Thymus (tissue), 11 donors: ENCODE measurements at regions not wholly inside any gene's neighbourhood (a gene's known extent, or its start where the extent isn't known, plus 50 kb on each side); places are given as distances from the start of the nearest gene placed in this dataset.

Source experiments
- DNase-seq, 9 donors: peaks; one replicate each; pipeline ENCODE4 v3.0.0-alpha.2; 2013; ENCODE audit warnings: low spot score in 9 of 9, low read depth in 6 of 9, missing footprints in 1 of 9
- H3K27ac ChIP-seq, 2 donors: one replicate each; pipeline ENCODE4 v1.5.1; 2013; ENCODE audit warnings: control low read depth in 1 of 2, low read depth in 1 of 2, low read length in 1 of 2, mild to moderate bottlenecking in 1 of 2, moderate library complexity in 1 of 2
- H3K27me3 ChIP-seq, 2 donors: one replicate each; pipeline ENCODE4 v1.5.1; 2013; ENCODE audit warnings: low read length in 1 of 2; ENCODE audit not compliant: control insufficient read depth in 2 of 2, insufficient read depth in 1 of 2
- H3K36me3 ChIP-seq, 2 donors: one replicate each; pipeline ENCODE4 v1.5.1; 2013; ENCODE audit warnings: low read length in 1 of 2, mild to moderate bottlenecking in 1 of 2, moderate library complexity in 1 of 2; ENCODE audit not compliant: control insufficient read depth in 2 of 2, insufficient read depth in 2 of 2
- H3K4me1 ChIP-seq, 2 donors: one replicate each; pipeline ENCODE4 v1.5.1; 2013; ENCODE audit warnings: low read length in 2 of 2; ENCODE audit not compliant: control insufficient read depth in 2 of 2, insufficient read depth in 2 of 2
- H3K4me3 ChIP-seq, 2 donors: one replicate each; pipeline ENCODE4 v1.5.1; 2013; ENCODE audit warnings: low read length in 2 of 2, control low read depth in 1 of 2, mild to moderate bottlenecking in 1 of 2
- H3K9me3 ChIP-seq, 2 donors: one replicate each; pipeline ENCODE4 v1.5.1; 2013; ENCODE audit warnings: low read length in 1 of 2, mild to moderate bottlenecking in 1 of 2; ENCODE audit not compliant: control insufficient read depth in 2 of 2, insufficient read depth in 1 of 2
- WGBS: extraction: QIAGEN DNeasy Blood & Tissue Kit; methylation state at CpG from one replicate; pipeline ENCODE4 v1.1.7; 2013; 5-methylcytosine and 5-hydroxymethylcytosine counted together
- donor health status: healthy.

DNA sequence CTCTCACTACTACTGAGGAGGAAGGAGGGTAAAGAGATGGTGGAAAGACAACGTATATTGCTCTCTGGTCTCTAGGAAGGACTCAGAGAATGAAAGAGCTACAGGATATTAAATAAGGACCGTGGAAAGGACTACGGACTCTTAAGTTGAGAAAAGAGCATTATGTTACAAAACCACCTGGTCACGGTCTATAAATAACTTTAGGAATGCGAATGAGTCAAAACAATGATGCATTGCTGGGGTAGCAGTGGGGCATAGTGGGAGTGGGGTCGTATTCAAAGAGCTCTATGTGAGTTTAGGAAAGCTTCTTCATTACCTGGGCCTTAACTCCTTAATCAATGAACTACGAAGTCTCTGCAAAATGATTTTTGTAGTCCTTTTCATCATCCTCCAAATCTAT, 295.7 kb upstream of the SOX14 start:
- Histone ChIP-seq H3K27ac (no peak overlapping the region), H3K27me3 (no peaks in the 10 kb centered on the region), H3K4me3 (no peak overlapping the region), H3K36me3 (no peaks in the 10 kb centered on the region), H3K9me3 (no peaks in the 10 kb centered on the region), H3K4me1 (no peaks in the 10 kb centered on the region)
- WGBS: 66% methylated on average over 7 of the region's 7 CpGs
- no peak for DNase-seq

GRCh38 chr3:137469263-137469662, 294.9 kb upstream of the SOX14 start:
- no peak for DNase-seq
- H3K4me3 ChIP-seq: no peak overlapping the region
- H3K4me1 ChIP-seq: no peaks in the 10 kb centered on the region
- H3K36me3 ChIP-seq: no peaks in the 10 kb centered on the region
- no peak overlapping the region for H3K27ac ChIP-seq
- H3K27me3 ChIP-seq: no peaks in the 10 kb centered on the region
- H3K9me3 ChIP-seq: no peaks in the 10 kb centered on the region

- Histone ChIP-seq H3K27me3 (no peaks in the 10 kb centered on the region), H3K36me3 (no peaks in the 10 kb centered on the region), H3K9me3 (no peaks in the 10 kb centered on the region), H3K4me3 (no peak overlapping the region), H3K4me1 (no peaks in the 10 kb centered on the region), H3K27ac (no peak overlapping the region)
- 84% methylated on average over 4 of the region's 4 CpGs for WGBS
- DNase-seq: no peak
Observed at GRCh38 chr3:137471130-137471529, 293.0 kb upstream of the SOX14 start.

- no peak overlapping the region for H3K27ac ChIP-seq
- no peak for DNase-seq
- no peaks in the 10 kb centered on the region for H3K9me3 ChIP-seq
- no peaks in the 10 kb centered on the region for H3K4me1 ChIP-seq
- H3K36me3 ChIP-seq: no peaks in the 10 kb centered on the region
- WGBS: 59% methylated on average over 5 of the region's 5 CpGs
- no peak overlapping the region for H3K4me3 ChIP-seq
- H3K27me3 ChIP-seq: no peaks in the 10 kb centered on the region
Observed at GRCh38 chr3:137471558-137472204, 292.4 kb upstream of the SOX14 start.

DNA sequence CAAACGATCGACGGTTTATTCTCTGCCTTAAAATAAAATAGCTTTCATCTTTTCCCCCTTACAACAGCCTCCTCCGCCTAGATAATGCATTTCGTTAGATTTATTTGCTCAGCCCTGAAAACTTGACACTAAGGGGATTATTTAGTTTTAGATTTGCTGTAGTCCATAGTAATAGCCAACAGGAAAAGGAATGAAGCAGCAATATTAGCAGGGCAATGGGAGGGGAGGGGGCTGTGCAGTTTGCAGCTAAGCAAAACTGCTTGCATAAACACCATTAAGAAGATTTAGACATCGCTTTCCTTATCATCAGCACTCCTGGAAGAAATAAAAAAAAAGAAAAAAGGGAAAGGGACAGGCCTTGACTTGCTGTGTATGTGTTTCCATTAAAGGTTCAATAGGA, 286.5 kb upstream of the SOX14 start:
- no peak overlapping the region for H3K4me3 ChIP-seq
- no peak for DNase-seq
- H3K27ac ChIP-seq: no peak overlapping the region
- WGBS: 86% methylated on average over 6 of the region's 6 CpGs
- H3K4me1 ChIP-seq: no peaks in the 10 kb centered on the region
- peaks cover 0 to 3% of the 10 kb centered on the region in 2 donors for H3K9me3 ChIP-seq
- no peaks in the 10 kb centered on the region for H3K27me3 ChIP-seq
- H3K36me3 ChIP-seq: no peaks in the 10 kb centered on the region

DNA sequence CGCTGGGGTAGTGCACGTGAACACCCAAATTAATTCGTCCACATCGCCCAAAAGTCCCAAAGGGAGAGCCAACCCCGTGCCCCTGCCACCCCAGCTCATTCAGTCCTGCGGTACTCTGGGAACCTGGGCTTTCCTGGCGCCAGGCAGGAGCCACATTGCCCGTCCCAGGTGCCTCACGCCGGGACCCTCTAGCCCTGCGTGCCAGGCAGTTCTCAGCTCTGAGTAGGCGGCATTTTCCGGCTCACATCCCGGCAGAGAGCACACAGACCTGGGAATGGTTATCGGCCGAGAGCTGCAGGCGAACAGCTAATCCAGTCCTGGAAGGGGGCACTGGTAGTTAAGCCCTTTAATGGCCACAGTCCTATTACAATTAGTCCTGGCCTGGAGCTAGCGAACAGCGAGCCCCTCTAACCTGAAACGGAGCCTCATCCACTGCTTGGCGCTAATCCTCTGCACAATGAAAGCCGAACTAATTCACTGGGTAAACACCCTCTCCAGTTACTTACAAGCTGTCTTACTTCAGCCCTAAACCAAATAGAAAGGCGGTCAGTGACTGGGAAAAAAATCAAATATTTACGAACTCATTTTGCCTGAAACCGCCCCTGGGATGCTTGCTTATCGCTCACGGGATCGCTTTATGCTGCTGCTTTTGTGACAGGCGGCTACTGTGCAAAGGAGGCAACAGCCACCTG, 254.6 kb upstream of the SOX14 start:
- no peaks in the 10 kb centered on the region for H3K4me1 ChIP-seq
- no peaks in the 10 kb centered on the region for H3K36me3 ChIP-seq
- H3K27ac ChIP-seq: no peak overlapping the region
- DNase-seq: no peak
- 84% methylated on average over 29 of the region's 29 CpGs for WGBS
- H3K9me3 ChIP-seq: peaks cover 0 to 2% of the 10 kb centered on the region in 2 donors
- no peaks in the 10 kb centered on the region for H3K27me3 ChIP-seq
- H3K4me3 ChIP-seq: no peak overlapping the region

GRCh38 chr3:137511655-137512054, 252.5 kb upstream of the SOX14 start:
- H3K4me3 ChIP-seq: no peak overlapping the region
- H3K9me3 ChIP-seq: peaks cover 0 to 2% of the 10 kb centered on the region in 2 donors
- H3K27me3 ChIP-seq: no peaks in the 10 kb centered on the region
- H3K36me3 ChIP-seq: no peaks in the 10 kb centered on the region
- WGBS: 97% methylated on average over 1 of the region's 1 CpG
- H3K27ac ChIP-seq: no peak overlapping the region
- no peak for DNase-seq
- H3K4me1 ChIP-seq: no peaks in the 10 kb centered on the region

- Histone ChIP-seq H3K27ac (no peak overlapping the region), H3K36me3 (no peaks in the 10 kb centered on the region), H3K27me3 (no peaks in the 10 kb centered on the region), H3K4me1 (no peaks in the 10 kb centered on the region), H3K4me3 (no peak overlapping the region), H3K9me3 (no peaks in the 10 kb centered on the region)
- WGBS: 60% methylated on average over 2 of the region's 2 CpGs
- no peak for DNase-seq
Observed at GRCh38 chr3:137514853-137515252, 249.3 kb upstream of the SOX14 start.

DNA sequence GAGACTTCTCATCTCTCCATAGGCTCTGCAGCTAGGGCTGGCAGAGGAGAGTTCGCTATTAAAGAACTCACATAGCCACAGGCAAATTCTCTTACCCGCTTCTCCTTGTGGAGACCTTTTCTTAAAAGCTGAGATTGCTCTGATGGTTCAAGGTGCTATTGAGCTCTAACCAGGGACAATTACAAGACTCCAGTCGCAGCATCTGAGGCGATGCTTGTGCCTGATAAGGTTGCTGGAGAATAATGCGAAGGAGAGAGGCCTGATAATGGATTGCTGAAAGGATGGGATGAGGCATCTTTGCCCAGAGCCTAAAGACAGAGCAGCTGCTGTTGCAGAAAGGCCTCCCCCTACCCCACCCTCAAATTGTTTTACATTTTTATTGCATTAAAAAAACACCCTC, 244.5 kb upstream of the SOX14 start:
- no peak overlapping the region for H3K4me3 ChIP-seq
- no peaks in the 10 kb centered on the region for H3K9me3 ChIP-seq
- no peaks in the 10 kb centered on the region for H3K36me3 ChIP-seq
- H3K4me1 ChIP-seq: no peaks in the 10 kb centered on the region
- 81% methylated on average over 5 of the region's 5 CpGs for WGBS
- DNase-seq: no peak
- H3K27me3 ChIP-seq: no peaks in the 10 kb centered on the region
- H3K27ac ChIP-seq: no peak overlapping the region
